ENCODE measurements at regions not wholly inside any gene's neighbourhood (a gene's known extent, or its start where the extent isn't known, plus 50 kb on each side); places are given as distances from the start of the nearest gene placed in this dataset.

- POLR2A ChIA-PET = no interaction called here
- intact Hi-C loops (cut with micrococcal nuclease) = no loop called here
- DNase-seq (no peak), ATAC-seq (ENCODE audit: low read depth) (no peak)
- Mint-ChIP-seq H3K27me3 (peaks cover 24% of the 10 kb centered on the region), H3K36me3 (ENCODE audit: low read depth) (no peaks in the 10 kb centered on the region), H3K4me3 (no peak overlapping the region), H3K27ac (no peak overlapping the region), H3K4me1 (no peaks in the 10 kb centered on the region), H3K9me3 (no peaks in the 10 kb centered on the region)
- TF ChIP-seq CTCF (IDR thresholded peaks at IDR 0.05) = no peak
- CTCF ChIA-PET = no interaction called here
Observed at GRCh38 chr15:62853114-62853840, 189.3 kb upstream of the TPM1 start.

GRCh38 chr15:62853841-62854225 is 188.7 kb upstream of the TPM1 start:
- ATAC-seq (ENCODE audit: low read depth) (no peak), DNase-seq (no peak)
- intact Hi-C loops (cut with micrococcal nuclease) = no loop called here
- Mint-ChIP-seq H3K4me3 (no peak overlapping the region), H3K4me1 (no peaks in the 10 kb centered on the region), H3K27ac (no peak overlapping the region), H3K27me3 (peaks cover 21% of the 10 kb centered on the region), H3K36me3 (ENCODE audit: low read depth) (no peaks in the 10 kb centered on the region), H3K9me3 (no peaks in the 10 kb centered on the region)
- ChIA-PET POLR2A (no interaction called here), CTCF (no interaction called here)
- TF ChIP-seq CTCF (IDR thresholded peaks at IDR 0.05) = no peak

GRCh38 chr15:62854420-62855084 is 188.0 kb upstream of the TPM1 start:
- Mint-ChIP-seq H3K36me3 (ENCODE audit: low read depth) (no peaks in the 10 kb centered on the region), H3K4me3 (no peak overlapping the region), H3K27ac (no peak overlapping the region), H3K9me3 (no peaks in the 10 kb centered on the region), H3K4me1 (no peaks in the 10 kb centered on the region), H3K27me3 (peaks cover 21% of the 10 kb centered on the region)
- CTCF ChIA-PET = no interaction called here
- no peak for DNase-seq
- ATAC-seq (ENCODE audit: low read depth) = no peak
- POLR2A ChIA-PET = no interaction called here
- intact Hi-C loops (cut with micrococcal nuclease) = no loop called here
- no peak for TF ChIP-seq CTCF (IDR thresholded peaks at IDR 0.05)

- TF ChIP-seq CTCF (IDR thresholded peaks at IDR 0.05) = no peak
- DNase-seq (no peak), ATAC-seq (ENCODE audit: low read depth) (no peak)
- Mint-ChIP-seq H3K4me1 (no peaks in the 10 kb centered on the region), H3K9me3 (no peaks in the 10 kb centered on the region), H3K4me3 (no peak overlapping the region), H3K36me3 (ENCODE audit: low read depth) (no peaks in the 10 kb centered on the region), H3K27me3 (peaks cover 24% of the 10 kb centered on the region), H3K27ac (no peak overlapping the region)
- POLR2A ChIA-PET = no interaction called here
- CTCF ChIA-PET = no interaction called here
- intact Hi-C loops (cut with micrococcal nuclease) = no loop called here
Observed at GRCh38 chr15:62855085-62855476, 187.5 kb upstream of the TPM1 start.

- ChIA-PET POLR2A (no interaction called here), CTCF (no interaction called here)
- intact Hi-C loops (cut with micrococcal nuclease) = no loop called here
- H3K4me3 Mint-ChIP-seq = no peak overlapping the region
- H3K9me3 Mint-ChIP-seq = no peaks in the 10 kb centered on the region
- no peak for TF ChIP-seq CTCF (IDR thresholded peaks at IDR 0.05)
- H3K4me1 Mint-ChIP-seq = no peaks in the 10 kb centered on the region
- no peak for ATAC-seq (ENCODE audit: low read depth)
- H3K36me3 Mint-ChIP-seq (ENCODE audit: low read depth) = no peaks in the 10 kb centered on the region
- H3K27ac Mint-ChIP-seq = no peak overlapping the region
- peaks cover 35% of the 10 kb centered on the region for H3K27me3 Mint-ChIP-seq
- DNase-seq = no peak
Observed at GRCh38 chr15:62856466-62857246, 185.9 kb upstream of the TPM1 start.
